SK-N-MC (cell line): ENCODE measurements at regions not wholly inside any gene's neighbourhood (a gene's known extent, or its start where the extent isn't known, plus 50 kb on each side); places are given as distances from the start of the nearest gene placed in this dataset.

Experiments used
- EZH2 ChIP-seq: fragments of 200-600 bp; sonication (generic); IDR thresholded peaks from one replicate; pipeline ENCODE4 v1.6.1; 2017; ENCODE audit warnings: antibody characterized with exemption
- FOXP2 ChIP-seq: optimal IDR thresholded peaks from 2 replicates; pipeline ENCODE3; 2011; ENCODE audit warnings: mild to moderate bottlenecking, moderate library complexity; ENCODE audit not compliant: insufficient read depth; ENCODE audit errors: extremely low read length, control extremely low read depth
- POLR2AphosphoS5 ChIP-seq: IDR thresholded peaks from 2 replicates; pipeline ENCODE4 v1.6.1; 2012; ENCODE audit warnings: mild to moderate bottlenecking, low read depth, low read length, borderline replicate concordance

- TF ChIP-seq POLR2AphosphoS5 = no peak
- TF ChIP-seq EZH2 = no peak
- TF ChIP-seq FOXP2 = no peak
Observed at GRCh38 chr3:152719264-152719663, 115.7 kb upstream of the P2RY1 start.
